Hepatocyte (in vitro differentiated cells): ENCODE measurements at regions not wholly inside any gene's neighbourhood (a gene's known extent, or its start where the extent isn't known, plus 50 kb on each side); places are given as distances from the start of the nearest gene placed in this dataset.

Source experiments
- DNase-seq: peaks from one replicate; pipeline ENCODE4 v3.0.0-alpha.2; 2016; ENCODE audit warnings: low spot score
- H2AFZ ChIP-seq: fragments of 200-600 bp; sonication (generic); 2 replicates; pipeline ENCODE4 v1.6.0; 2016; ENCODE audit warnings: antibody characterized with exemption, mild to moderate bottlenecking
- H3K27ac ChIP-seq: fragments of 200-600 bp; sonication (generic); 2 replicates; pipeline ENCODE4 v1.5.1; 2016; ENCODE audit warnings: mild to moderate bottlenecking
- H3K27me3 ChIP-seq: fragments of 200-600 bp; sonication (generic); 2 replicates; pipeline ENCODE4 v1.6.1; 2016
- H3K36me3 ChIP-seq: fragments of 200-600 bp; sonication (generic); replicated peaks from 2 replicates; pipeline ENCODE4 v1.5.1; 2016; ENCODE audit warnings: low read depth; ENCODE audit not compliant: insufficient read depth
- H3K4me1 ChIP-seq: fragments of 200-600 bp; sonication (generic); 2 replicates; pipeline ENCODE4 v1.5.1; 2016; ENCODE audit warnings: mild to moderate bottlenecking, moderate library complexity; ENCODE audit not compliant: insufficient read depth
- H3K4me2 ChIP-seq: fragments of 200-600 bp; sonication (generic); 2 replicates; pipeline ENCODE4 v1.6.0; 2016
- H3K4me3 ChIP-seq: fragments of 200-600 bp; sonication (generic); 2 replicates; pipeline ENCODE4 v1.5.1; 2016; ENCODE audit warnings: mild to moderate bottlenecking
- H3K79me2 ChIP-seq: fragments of 200-600 bp; sonication (generic); 2 replicates; pipeline ENCODE4 v1.6.0; 2017; ENCODE audit warnings: mild to moderate bottlenecking
- H3K9me2 ChIP-seq: fragments of 200-600 bp; sonication (generic); replicated peaks from 2 replicates; pipeline ENCODE4 v1.6.0; 2017; ENCODE audit warnings: mild to moderate bottlenecking; ENCODE audit not compliant: insufficient read depth
- H3K9me3 ChIP-seq: fragments of 200-600 bp; sonication (generic); 2 replicates; pipeline ENCODE4 v1.5.1; 2016; ENCODE audit warnings: low read depth, mild to moderate bottlenecking
- H4K20me1 ChIP-seq: fragments of 200-600 bp; sonication (generic); 2 replicates; pipeline ENCODE4 v1.6.0; 2016; ENCODE audit warnings: mild to moderate bottlenecking; ENCODE audit not compliant: insufficient read depth, poor library complexity, severe bottlenecking
- CTCF ChIP-seq: fragments of 200-600 bp; sonication (generic); IDR thresholded peaks from 2 replicates; pipeline ENCODE4 v1.5.1; 2016; ENCODE audit warnings: antibody characterized with exemption, mild to moderate bottlenecking; ENCODE audit not compliant: poor library complexity
- EZH2 ChIP-seq: fragments of 200-600 bp; sonication (generic); IDR thresholded peaks from 2 replicates; pipeline ENCODE4 v1.6.1; 2016; ENCODE audit warnings: antibody characterized with exemption, mild to moderate bottlenecking, borderline replicate concordance
- EZH2phosphoT487 ChIP-seq: fragments of 200-600 bp; sonication (generic); IDR thresholded peaks from one replicate; pipeline ENCODE4 v1.6.1; 2018; ENCODE audit warnings: antibody characterized with exemption, mild to moderate bottlenecking, low read depth, moderate library complexity; ENCODE audit not compliant: unreplicated experiment, severe bottlenecking
- WGBS: methylation state at CpG from one replicate; pipeline ENCODE4 v1.1.6; 2016; ENCODE audit warnings: low lambda C conversion rate; ENCODE audit errors: missing lambda C conversion rate; 5-methylcytosine and 5-hydroxymethylcytosine counted together

GRCh38 chr6:156396791-156397418, 380.3 kb upstream of the ARID1B start:
- Histone ChIP-seq H3K4me3 (no peak overlapping the region), H3K4me1 (no peaks in the 10 kb centered on the region), H3K36me3 (no peaks in the 10 kb centered on the region), H4K20me1 (no peaks in the 10 kb centered on the region), H2AFZ (no peak overlapping the region), H3K9me3 (no peaks in the 10 kb centered on the region), H3K27me3 (no peaks in the 10 kb centered on the region), H3K79me2 (no peaks in the 10 kb centered on the region), H3K27ac (no peak overlapping the region), H3K9me2 (no peaks in the 10 kb centered on the region), H3K4me2 (peak overlapping the region; percentile 67)
- no peak for DNase-seq
- no peak for TF ChIP-seq EZH2
- no peak for TF ChIP-seq CTCF
- TF ChIP-seq EZH2phosphoT487, result no peak
- WGBS, result 57% methylated on average over 38 of the region's 45 CpGs

DNA sequence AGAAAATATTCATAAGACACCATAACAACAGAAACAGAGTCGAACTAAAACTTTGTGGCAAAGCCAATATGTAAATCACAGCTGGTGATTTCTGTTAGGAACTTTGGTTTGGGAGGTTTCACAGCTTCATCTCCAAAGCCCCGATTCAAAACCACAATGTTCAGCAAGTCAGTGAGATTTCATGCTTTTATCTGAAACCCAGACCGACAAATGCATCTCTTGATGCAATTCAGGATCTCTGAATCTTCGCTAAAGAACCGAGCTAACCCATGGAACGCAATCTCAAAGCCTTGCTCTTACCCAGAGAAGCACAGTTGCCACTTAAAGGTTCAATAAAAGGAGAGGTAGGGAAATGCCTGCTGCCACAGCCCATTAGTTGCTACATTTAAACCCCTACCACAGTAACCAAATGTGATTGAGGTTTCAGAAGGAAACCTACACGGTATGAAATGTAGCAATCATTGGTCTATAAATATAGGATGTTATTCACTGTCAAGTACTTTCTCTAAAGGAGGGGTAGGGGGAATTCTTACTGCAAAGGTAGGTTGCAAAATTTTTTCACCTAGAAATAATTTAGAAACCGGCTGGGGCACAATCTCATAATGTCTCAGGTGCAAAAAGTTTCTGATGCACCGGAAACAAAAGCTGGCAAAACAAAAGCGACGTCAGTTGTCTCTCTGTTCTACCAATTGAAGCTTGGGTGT, 381.0 kb upstream of the ARID1B start:
- Histone ChIP-seq H3K27ac (no peak overlapping the region), H3K4me1 (no peaks in the 10 kb centered on the region), H4K20me1 (no peaks in the 10 kb centered on the region), H3K9me3 (no peaks in the 10 kb centered on the region), H3K79me2 (no peaks in the 10 kb centered on the region), H3K4me3 (no peak overlapping the region), H3K27me3 (no peaks in the 10 kb centered on the region), H3K9me2 (no peaks in the 10 kb centered on the region), H3K4me2 (peak overlapping the region; percentile 67), H2AFZ (no peak overlapping the region), H3K36me3 (no peaks in the 10 kb centered on the region)
- TF ChIP-seq EZH2, result no peak
- no peak for TF ChIP-seq EZH2phosphoT487
- no peak for TF ChIP-seq CTCF
- DNase-seq, result no peak
- 73% methylated on average over 11 of the region's 11 CpGs for WGBS

- 78% methylated on average over 6 of the region's 6 CpGs for WGBS
- Histone ChIP-seq H3K27me3 (no peaks in the 10 kb centered on the region), H4K20me1 (no peaks in the 10 kb centered on the region), H3K9me3 (no peaks in the 10 kb centered on the region), H3K27ac (no peak overlapping the region), H3K36me3 (no peaks in the 10 kb centered on the region), H3K4me2 (no peak overlapping the region), H3K4me1 (no peaks in the 10 kb centered on the region), H3K9me2 (no peaks in the 10 kb centered on the region), H3K4me3 (no peak overlapping the region), H2AFZ (no peak overlapping the region), H3K79me2 (no peaks in the 10 kb centered on the region)
- DNase-seq, result no peak
- no peak for TF ChIP-seq CTCF
- TF ChIP-seq EZH2phosphoT487, result no peak
- TF ChIP-seq EZH2, result no peak
Measured at GRCh38 chr6:156395276-156395675, 381.9 kb upstream of the ARID1B start.
